ENCODE measurements at regions not wholly inside any gene's neighbourhood (a gene's known extent, or its start where the extent isn't known, plus 50 kb on each side); places are given as distances from the start of the nearest gene placed in this dataset.

DNA sequence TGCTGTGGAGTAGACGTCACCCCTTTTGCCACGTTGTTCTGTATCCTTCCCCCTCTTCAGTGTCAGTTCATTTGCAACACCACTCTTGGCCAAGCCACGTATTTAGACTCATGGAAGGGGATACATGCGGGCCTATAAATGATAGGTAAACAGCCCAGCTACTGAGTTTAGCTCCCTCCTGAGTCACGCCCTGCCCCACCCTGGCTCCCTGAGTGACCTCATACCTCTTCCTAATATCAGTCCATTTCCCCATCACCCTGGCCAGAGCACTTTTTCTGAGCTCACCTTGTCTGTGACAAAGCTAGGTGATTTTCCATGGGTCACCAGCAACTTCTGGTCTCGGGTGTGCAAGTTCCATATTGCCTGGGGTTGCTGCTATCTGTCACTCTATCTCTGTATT is 147.2 kb upstream of the MAF start:
- no peak for DNase-seq

DNA sequence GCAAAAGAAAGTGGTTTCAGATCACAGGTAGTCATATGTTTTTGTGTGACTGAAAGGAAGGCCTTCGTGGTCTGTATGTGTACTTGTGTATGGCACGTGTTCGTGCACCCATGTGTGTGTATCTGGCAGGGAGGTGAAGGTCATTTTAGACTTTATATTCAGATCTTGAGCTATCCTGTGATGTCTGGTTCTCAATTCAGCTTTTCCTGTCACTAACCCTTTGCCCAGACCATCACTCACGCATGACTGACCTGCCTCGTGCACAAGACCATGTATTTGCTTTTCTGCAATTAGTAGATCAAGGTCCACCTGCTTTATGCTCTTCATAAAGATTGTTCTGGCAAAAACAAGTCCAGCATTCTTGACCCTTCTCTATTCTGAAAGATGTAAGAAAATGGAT is 139.7 kb upstream of the MAF start:
- no peak for DNase-seq

DNA sequence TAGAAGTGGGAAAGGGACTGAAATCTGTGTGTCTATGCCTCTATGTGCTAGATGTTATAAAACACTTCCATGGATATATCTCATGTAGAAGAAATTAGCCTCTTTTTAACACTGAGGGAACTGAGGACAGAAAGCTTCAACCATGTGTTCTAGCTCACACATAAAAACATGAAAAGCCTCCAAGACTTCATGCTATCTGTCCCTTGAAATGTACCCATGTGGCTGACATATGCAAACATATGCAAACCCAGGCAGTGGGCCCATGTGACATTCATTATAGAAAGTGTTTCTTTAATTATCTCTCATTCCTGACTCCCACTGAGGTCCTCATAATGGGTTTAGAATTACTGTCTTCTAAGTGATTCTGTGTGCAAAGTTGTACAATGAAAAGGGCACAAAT is 134.7 kb upstream of the MAF start:
- no peak for DNase-seq

DNA sequence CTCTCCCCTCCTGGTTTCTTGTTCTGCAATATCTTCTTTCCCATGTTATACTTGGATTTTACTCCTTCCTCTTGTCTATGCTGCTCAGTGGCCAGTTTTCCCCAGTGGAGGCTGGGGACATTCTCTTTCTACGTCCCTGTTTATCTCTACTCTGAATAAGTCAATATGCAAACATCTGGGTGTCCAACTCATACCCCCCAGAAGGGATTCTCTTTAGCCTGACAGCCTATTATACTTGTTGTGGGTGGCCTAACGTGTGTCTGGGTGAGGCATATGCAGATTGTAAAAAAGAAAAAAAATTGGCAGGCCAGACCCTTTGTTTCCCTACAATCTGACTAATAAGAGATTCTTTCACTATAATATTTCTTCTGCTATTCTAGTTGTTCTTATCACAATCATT is 134.2 kb upstream of the MAF start:
- DNase-seq = no peak

- DNase-seq = no peak
Measured at GRCh38 chr16:79728923-79729240, 128.3 kb upstream of the MAF start.

- DNase-seq = no peak
Measured at GRCh38 chr16:79728048-79728922, 127.7 kb upstream of the MAF start.

DNA sequence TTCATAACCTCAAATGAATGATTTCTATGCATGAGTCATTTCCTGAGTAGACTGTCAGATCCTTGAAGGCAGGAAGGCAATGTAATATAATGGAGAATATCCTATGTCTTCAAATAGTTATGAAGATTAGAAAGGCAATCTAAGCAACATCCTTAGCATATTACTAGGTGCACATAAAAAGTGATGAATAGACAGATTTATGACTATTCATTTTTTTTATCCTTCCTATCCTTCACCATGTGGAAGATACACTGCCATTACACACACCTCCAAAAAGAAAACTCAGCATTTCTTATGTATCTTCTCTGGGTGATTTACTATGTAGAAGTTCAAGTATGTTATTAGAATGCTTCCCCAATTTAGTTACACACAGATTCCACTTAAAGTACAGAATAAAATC is 126.4 kb upstream of the MAF start:
- DNase-seq = no peak

DNA sequence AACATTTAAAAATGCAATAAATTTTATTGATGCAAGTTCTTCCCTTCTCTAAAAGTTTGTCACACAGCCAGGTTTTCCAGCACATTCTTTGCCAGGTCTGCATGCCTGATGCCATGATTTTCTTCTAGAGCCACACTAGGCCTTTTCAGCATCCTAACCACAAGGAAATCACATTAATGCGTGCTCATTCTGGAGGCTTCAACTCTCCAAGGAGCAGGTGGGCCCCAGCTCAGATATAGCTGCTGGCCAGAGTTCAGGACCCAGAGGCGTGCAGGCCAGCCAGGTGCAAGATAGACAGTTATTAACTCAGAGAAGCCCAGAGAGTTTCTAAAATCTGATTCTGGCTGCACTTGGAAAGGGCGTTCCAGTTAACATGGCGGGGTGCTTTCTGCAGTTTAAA is 124.5 kb upstream of the MAF start:
- no peak for DNase-seq

DNA sequence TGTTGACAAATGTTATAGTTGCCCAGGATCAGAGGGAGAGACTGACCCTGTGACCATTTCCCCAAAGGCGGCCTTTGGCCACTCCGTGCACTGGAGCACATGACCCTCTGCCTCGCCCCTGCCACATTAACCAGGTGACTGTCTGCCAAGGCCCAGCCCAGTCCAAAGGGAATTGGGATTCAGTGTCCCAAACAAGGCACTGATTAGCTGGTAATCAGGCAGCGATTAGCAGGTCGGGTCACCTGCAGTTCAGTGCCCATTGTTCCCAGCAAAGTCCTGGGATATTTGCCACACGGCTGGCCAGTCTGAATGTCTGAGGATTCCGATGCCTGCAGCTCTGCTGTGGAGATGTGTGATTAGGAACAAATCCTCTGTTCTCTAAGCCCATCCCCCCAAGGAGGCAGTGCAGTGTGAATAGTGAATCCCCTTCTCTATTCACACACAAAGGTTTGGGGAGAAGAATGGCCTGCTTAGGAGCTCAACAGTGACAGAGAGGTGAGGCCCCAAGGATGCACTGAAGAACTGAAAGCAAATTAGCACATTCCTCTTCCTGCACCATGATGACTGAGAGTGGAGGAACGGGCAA is 123.1 kb upstream of the MAF start:
- no peak for DNase-seq

DNA sequence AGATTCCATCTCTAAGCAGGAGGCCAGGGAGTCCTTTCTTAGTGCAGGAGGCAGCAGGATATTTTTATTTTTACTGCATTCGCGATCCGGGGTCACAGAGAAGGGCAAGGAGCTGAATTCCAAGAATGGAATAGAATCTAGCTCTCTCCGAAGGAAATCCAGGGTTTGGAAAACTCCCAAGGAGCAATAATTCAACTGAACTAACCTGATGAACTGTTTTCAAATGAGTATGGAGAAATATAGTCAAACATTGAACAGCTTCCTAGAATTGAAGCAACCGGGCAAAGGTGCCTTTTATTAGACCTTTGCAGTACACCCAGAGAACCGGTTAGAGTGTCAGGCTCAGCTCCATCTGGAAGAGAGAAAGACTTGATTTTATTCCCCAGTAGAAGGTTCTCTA is 120.7 kb upstream of the MAF start:
- DNase-seq = no peak

DNA sequence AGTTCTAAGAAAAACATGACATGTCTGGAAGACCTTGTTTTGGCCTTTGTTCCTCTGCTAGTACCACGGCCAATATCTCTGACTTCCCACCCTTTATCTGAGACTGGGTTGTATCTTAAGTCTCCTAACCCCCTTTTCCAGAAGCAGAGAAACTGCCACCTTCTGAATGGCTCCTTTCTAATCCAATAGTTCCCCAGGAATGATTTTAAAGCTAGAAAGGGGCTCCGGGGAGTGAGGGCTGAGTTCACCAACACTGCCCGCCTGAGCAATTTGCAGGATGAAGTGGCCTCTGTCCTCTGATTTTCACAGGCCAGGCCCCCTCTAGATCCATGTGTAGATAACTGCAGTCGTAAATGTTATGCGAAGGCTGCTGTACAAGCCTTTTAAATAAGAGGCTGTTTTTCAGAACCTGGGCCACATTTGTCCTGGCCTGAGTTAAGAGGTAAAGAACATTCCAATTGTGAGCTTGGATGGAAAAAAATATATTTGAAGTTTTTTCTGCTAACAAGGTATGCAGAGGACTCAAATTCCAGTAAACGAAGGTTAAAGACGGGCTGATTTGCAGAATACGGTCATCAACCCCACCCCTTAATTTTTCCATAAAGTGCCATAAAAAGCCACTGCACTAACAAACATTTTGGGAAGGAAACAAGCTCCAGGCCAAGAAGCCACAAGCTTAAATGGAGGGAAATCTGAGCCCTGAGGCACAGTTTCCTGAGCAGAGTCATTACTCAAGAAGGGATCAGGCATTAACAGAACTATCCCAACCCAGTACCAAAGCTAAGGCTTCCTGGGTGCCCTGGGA is 117.0 kb upstream of the MAF start:
- DNase-seq = no peak

- DNase-seq = no peak
Measured at GRCh38 chr16:79716645-79717332, 116.3 kb upstream of the MAF start.

DNA sequence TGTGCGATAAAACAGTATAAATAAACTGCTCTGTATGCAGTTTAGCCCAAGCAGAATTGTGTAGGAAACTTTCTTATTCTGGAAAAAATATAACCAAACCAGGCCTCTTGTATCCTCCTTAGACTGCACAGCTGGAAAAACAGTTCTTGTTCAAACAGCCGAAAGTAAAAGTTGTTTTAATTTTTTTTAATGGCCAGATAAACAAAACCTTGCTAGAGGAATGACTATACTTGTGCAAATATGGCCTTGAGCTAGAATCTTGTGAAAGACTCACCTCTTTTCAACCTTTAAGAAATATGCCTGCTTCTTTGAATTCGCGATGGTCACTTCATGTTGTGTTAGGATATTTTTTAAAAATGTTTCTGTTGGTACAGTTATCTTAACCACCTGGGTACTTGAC is 114.5 kb upstream of the MAF start:
- DNase-seq = no peak

GRCh38 chr16:79714440-79714839 is 113.9 kb upstream of the MAF start:
- no peak for DNase-seq

DNA sequence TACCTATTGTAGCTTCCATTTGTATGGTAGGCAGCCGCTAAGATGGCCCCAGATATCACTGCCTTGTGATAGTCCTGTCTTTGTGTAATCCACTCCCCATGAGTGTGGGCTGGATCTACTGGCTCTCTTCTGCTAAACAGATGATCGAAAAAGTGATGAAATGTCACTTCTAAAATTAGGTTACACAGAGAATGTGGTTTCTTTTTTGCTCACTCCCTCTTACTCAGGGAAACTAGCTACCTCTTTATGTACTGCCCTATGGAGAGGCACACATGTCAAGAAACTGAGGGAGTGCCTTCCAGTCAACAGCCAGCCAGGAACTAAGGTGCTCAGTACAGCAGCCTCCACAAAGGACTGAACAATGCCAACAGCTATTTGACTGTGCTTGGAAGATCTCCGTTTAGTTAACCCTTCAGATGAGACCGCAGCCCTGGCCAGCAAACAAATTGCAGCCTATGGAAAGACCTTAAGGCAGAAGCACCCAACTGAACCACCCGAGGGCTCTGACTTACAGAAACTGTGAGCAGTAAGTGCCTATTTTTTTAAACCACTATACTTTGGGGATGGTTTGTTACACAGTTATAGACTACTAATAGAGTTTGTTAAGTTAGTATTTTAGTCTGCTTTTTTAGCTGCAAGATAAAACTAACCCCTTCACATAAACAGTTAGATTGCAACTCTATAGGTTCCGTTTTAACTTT is 113.2 kb upstream of the MAF start:
- no peak for DNase-seq

GRCh38 chr16:79712276-79712675 is 111.7 kb upstream of the MAF start:
- DNase-seq = no peak

GRCh38 chr16:79707876-79708275 is 107.3 kb upstream of the MAF start:
- DNase-seq = no peak

DNA sequence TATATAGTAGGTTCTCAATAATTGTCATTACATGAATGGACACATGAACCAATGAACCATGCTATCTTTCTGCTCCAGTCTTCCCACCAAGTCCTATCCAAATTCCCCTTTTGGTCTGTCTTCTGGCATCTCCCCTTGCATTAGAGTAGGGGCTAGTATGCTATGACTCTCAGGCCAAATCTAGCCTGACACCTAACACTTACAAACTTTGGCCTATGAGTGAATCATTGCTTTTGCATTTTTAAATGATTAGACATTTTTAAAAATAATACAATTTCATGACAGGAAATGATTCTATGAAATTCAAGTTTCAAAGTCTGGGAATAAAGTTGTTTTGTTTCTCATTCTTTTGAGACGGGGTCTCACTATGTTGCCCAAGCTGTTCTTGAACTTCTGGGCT is 102.5 kb upstream of the MAF start:
- no peak for DNase-seq

GRCh38 chr16:79698341-79698753 is 97.8 kb upstream of the MAF start:
- DNase-seq = no peak

DNA sequence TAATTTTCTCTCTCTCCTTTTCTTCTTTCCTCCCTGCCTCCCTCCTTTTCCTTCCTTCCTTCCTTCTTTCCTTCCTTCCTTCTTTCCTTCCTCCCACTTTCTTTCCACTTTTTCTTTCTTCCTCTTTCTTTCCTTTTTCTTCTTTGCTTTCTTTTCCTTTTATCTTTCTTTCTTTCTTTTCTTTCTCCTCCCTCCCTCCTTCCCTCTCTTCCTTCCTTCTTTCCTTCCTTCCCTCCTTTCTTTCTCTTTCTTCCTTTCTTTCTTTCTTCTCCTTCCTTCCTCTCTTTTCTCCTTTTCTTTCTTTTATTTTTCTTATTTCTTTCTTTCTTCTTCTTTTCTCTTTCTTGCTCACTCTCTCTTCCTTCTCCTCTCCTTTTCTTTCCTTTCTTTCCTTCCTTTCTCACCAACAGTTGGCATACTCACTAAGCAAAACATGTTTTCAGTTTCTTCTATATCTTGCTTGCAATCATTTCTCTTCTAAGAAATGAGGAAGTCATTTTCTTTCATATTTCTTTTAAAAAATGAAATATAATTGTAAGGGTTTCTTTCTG is 97.1 kb upstream of the MAF start:
- DNase-seq = no peak

- no peak for DNase-seq
Measured at GRCh38 chr16:79691007-79691406, 90.5 kb upstream of the MAF start.

- DNase-seq = no peak
Measured at GRCh38 chr16:79690159-79690558, 89.6 kb upstream of the MAF start.
